GM23338 (cell line): ENCODE measurements at regions not wholly inside any gene's neighbourhood (a gene's known extent, or its start where the extent isn't known, plus 50 kb on each side); places are given as distances from the start of the nearest gene placed in this dataset.
A peak's percentile ranks its signal among the peaks of the same experiment; 100 is the strongest.

Experiments
- ATAC-seq: fragments of 200-7000 bp; cut with Tn5 transposase; 3 replicates; pipeline ENCODE4 v1.9.1; 2020
- DNase-seq: peaks from one replicate; pipeline ENCODE4 v3.0.0-alpha.2; 2015; ENCODE audit warnings: low spot score
- H2AFZ ChIP-seq: fragments of 200-600 bp; sonication (generic); 2 replicates; pipeline ENCODE4 v1.8.0; 2016; ENCODE audit warnings: antibody characterized with exemption, mild to moderate bottlenecking, moderate library complexity
- H3F3A ChIP-seq: fragments of 200-600 bp; sonication (generic); replicated peaks from 2 replicates; pipeline ENCODE4 v1.8.0; 2017; ENCODE audit warnings: antibody characterized with exemption, mixed run types, low read depth
- H3K27ac ChIP-seq: fragments of 200-600 bp; sonication (generic); 2 replicates; pipeline ENCODE4 v1.6.1; 2016; ENCODE audit warnings: low read depth
- H3K27me3 ChIP-seq: fragments of 200-600 bp; sonication (generic); 2 replicates; pipeline ENCODE4 v1.8.0; 2016; ENCODE audit warnings: mild to moderate bottlenecking, mixed run types, moderate library complexity; ENCODE audit not compliant: insufficient read depth
- H3K36me3 ChIP-seq: fragments of 200-600 bp; sonication (generic); 2 replicates; pipeline ENCODE4 v1.8.0; 2016; ENCODE audit warnings: mild to moderate bottlenecking; ENCODE audit not compliant: insufficient read depth
- H3K4me1 ChIP-seq: fragments of 200-600 bp; sonication (generic); 2 replicates; pipeline ENCODE4 v1.8.0; 2016; ENCODE audit warnings: mild to moderate bottlenecking, moderate library complexity; ENCODE audit not compliant: insufficient read depth
- H3K4me2 ChIP-seq: fragments of 200-600 bp; sonication (generic); 2 replicates; pipeline ENCODE4 v1.7.1; 2017; ENCODE audit warnings: mixed run types
- H3K4me3 ChIP-seq: fragments of 200-600 bp; sonication (generic); 2 replicates; pipeline ENCODE4 v1.6.1; 2016; ENCODE audit warnings: mixed run types
- H3K79me2 ChIP-seq: fragments of 200-600 bp; sonication (generic); replicated peaks from 2 replicates; pipeline ENCODE4 v1.8.0; 2017; ENCODE audit warnings: mild to moderate bottlenecking; ENCODE audit not compliant: insufficient read depth
- H3K9me2 ChIP-seq: fragments of 200-600 bp; sonication (generic); 2 replicates; pipeline ENCODE4 v1.8.0; 2017; ENCODE audit not compliant: insufficient read depth
- H4K20me1 ChIP-seq: fragments of 200-600 bp; sonication (generic); replicated peaks from 2 replicates; pipeline ENCODE4 v1.8.0; 2017; ENCODE audit warnings: mild to moderate bottlenecking; ENCODE audit not compliant: insufficient read depth
- H3K27ac Mint-ChIP-seq: 2 replicates; pipeline ENCODE4 v1.8.0; 2020; ENCODE audit warnings: inconsistent platforms, mild to moderate bottlenecking, moderate library complexity, mixed read lengths
- H3K27me3 Mint-ChIP-seq: 3 replicates; pipeline ENCODE4 v1.8.0; 2022; ENCODE audit warnings: low read depth, mild to moderate bottlenecking, moderate library complexity, mixed read lengths, inconsistent platforms; ENCODE audit not compliant: insufficient read depth, poor library complexity
- H3K36me3 Mint-ChIP-seq: 3 replicates; pipeline ENCODE4 v1.8.0; 2021; ENCODE audit warnings: low read depth, mild to moderate bottlenecking, inconsistent platforms, moderate library complexity, mixed read lengths
- H3K4me1 Mint-ChIP-seq: 3 replicates; pipeline ENCODE4 v1.8.0; 2020; ENCODE audit warnings: mild to moderate bottlenecking, inconsistent platforms, mixed read lengths
- H3K4me3 Mint-ChIP-seq: 3 replicates; pipeline ENCODE4 v1.8.0; 2021; ENCODE audit warnings: moderate library complexity, mild to moderate bottlenecking, inconsistent platforms, mixed read lengths
- H3K9me3 Mint-ChIP-seq: 3 replicates; pipeline ENCODE4 v1.8.0; 2020; ENCODE audit warnings: moderate library complexity, mild to moderate bottlenecking, inconsistent platforms, mixed read lengths
- CTCF ChIP-seq, 2 experiments: fragments of 200-600 bp in 1 of 2; sonication (generic) in 1 of 2; conservative IDR thresholded peaks; 2 replicates each; pipeline versions ENCODE4 v1.5.1 to v1.6.1; 2016 to 2017; ENCODE audit warnings: antibody characterized with exemption in 2 of 2, low read depth in 2 of 2, mild to moderate bottlenecking in 2 of 2, moderate library complexity in 1 of 2
- NANOG ChIP-seq: IDR thresholded peaks from 2 replicates; pipeline ENCODE4 v1.6.1; 2016; ENCODE audit warnings: antibody characterized with exemption, borderline replicate concordance
- POLR2AphosphoS5 ChIP-seq: IDR thresholded peaks from 2 replicates; pipeline ENCODE4 v1.6.1; 2016; ENCODE audit warnings: antibody characterized with exemption, low read depth
- REST ChIP-seq: IDR thresholded peaks from one replicate; pipeline ENCODE4 v1.6.1; 2018; ENCODE audit warnings: antibody characterized with exemption; ENCODE audit not compliant: unreplicated experiment
- ZNF114 ChIP-seq: fragments of 250-450 bp; sonication (Bioruptor Pico); IDR thresholded peaks from 2 replicates; pipeline ENCODE4 v1.5.0; 2020; ENCODE audit warnings: mild to moderate bottlenecking, moderate library complexity
- TF ChIP-seq, protein P1 (sequence below): fragments of 250-450 bp; sonication (Bioruptor Pico); IDR thresholded peaks from 2 replicates; pipeline ENCODE4 v1.5.0; 2020; ENCODE audit warnings: mild to moderate bottlenecking, moderate library complexity

DNA sequence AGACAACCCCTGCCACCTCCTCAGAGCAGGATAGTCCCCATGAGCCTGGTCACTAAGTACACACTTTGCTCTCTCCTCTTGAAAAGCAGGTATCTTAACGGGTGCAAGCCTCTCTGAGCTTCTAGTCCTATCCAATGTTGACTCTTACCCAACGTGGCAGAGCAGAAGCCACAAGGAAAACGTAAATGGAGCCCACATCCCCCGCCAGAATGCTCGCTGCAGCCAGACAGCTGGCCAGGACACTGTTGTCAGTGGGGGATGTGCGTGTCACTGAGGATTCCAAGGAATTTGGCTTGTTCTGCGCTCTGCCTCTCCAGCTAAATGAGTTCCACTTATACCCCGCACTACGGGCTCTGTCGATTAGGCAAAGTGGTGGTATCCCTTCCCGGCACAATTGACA, 67.8 kb upstream of the IGF1R start:
- Histone ChIP-seq H3K4me2 (no peak overlapping the region), H3K27ac (no peak overlapping the region), H2AFZ (peak overlapping the region; percentile 92; the same call in 1 of the 2 replicates), H3K9me2 (no peaks in the 10 kb centered on the region), H3K4me1 (peaks cover 9% of the 10 kb centered on the region), H3F3A (no peaks in the 10 kb centered on the region), H3K36me3 (no peaks in the 10 kb centered on the region), H3K4me3 (no peak overlapping the region), H3K79me2 (no peaks in the 10 kb centered on the region), H3K27me3 (no peaks in the 10 kb centered on the region), H4K20me1 (no peaks in the 10 kb centered on the region)
- H3K27me3 Mint-ChIP-seq = peaks cover 6% of the 10 kb centered on the region
- 0 out of 3 replicates have a peak, but pooled peaks cover 4% of the 10 kb centered on the region for H3K9me3 Mint-ChIP-seq
- H3K27ac Mint-ChIP-seq = no peak overlapping the region
- no peak overlapping the region for H3K4me3 Mint-ChIP-seq
- peak; percentile 58 for DNase-seq
- peaks cover 23% of the 10 kb centered on the region for H3K4me1 Mint-ChIP-seq
- TF ChIP-seq CTCF (conservative IDR thresholded peaks at IDR 0.05; ENCODE audit: low read depth in 2 of 2) (no peak), REST (no peak), ZNF114 (CRISPR knock-in tag) (no peak), POLR2AphosphoS5 (no peak), NANOG (no peak)
- TF ChIP-seq, protein P1, sequence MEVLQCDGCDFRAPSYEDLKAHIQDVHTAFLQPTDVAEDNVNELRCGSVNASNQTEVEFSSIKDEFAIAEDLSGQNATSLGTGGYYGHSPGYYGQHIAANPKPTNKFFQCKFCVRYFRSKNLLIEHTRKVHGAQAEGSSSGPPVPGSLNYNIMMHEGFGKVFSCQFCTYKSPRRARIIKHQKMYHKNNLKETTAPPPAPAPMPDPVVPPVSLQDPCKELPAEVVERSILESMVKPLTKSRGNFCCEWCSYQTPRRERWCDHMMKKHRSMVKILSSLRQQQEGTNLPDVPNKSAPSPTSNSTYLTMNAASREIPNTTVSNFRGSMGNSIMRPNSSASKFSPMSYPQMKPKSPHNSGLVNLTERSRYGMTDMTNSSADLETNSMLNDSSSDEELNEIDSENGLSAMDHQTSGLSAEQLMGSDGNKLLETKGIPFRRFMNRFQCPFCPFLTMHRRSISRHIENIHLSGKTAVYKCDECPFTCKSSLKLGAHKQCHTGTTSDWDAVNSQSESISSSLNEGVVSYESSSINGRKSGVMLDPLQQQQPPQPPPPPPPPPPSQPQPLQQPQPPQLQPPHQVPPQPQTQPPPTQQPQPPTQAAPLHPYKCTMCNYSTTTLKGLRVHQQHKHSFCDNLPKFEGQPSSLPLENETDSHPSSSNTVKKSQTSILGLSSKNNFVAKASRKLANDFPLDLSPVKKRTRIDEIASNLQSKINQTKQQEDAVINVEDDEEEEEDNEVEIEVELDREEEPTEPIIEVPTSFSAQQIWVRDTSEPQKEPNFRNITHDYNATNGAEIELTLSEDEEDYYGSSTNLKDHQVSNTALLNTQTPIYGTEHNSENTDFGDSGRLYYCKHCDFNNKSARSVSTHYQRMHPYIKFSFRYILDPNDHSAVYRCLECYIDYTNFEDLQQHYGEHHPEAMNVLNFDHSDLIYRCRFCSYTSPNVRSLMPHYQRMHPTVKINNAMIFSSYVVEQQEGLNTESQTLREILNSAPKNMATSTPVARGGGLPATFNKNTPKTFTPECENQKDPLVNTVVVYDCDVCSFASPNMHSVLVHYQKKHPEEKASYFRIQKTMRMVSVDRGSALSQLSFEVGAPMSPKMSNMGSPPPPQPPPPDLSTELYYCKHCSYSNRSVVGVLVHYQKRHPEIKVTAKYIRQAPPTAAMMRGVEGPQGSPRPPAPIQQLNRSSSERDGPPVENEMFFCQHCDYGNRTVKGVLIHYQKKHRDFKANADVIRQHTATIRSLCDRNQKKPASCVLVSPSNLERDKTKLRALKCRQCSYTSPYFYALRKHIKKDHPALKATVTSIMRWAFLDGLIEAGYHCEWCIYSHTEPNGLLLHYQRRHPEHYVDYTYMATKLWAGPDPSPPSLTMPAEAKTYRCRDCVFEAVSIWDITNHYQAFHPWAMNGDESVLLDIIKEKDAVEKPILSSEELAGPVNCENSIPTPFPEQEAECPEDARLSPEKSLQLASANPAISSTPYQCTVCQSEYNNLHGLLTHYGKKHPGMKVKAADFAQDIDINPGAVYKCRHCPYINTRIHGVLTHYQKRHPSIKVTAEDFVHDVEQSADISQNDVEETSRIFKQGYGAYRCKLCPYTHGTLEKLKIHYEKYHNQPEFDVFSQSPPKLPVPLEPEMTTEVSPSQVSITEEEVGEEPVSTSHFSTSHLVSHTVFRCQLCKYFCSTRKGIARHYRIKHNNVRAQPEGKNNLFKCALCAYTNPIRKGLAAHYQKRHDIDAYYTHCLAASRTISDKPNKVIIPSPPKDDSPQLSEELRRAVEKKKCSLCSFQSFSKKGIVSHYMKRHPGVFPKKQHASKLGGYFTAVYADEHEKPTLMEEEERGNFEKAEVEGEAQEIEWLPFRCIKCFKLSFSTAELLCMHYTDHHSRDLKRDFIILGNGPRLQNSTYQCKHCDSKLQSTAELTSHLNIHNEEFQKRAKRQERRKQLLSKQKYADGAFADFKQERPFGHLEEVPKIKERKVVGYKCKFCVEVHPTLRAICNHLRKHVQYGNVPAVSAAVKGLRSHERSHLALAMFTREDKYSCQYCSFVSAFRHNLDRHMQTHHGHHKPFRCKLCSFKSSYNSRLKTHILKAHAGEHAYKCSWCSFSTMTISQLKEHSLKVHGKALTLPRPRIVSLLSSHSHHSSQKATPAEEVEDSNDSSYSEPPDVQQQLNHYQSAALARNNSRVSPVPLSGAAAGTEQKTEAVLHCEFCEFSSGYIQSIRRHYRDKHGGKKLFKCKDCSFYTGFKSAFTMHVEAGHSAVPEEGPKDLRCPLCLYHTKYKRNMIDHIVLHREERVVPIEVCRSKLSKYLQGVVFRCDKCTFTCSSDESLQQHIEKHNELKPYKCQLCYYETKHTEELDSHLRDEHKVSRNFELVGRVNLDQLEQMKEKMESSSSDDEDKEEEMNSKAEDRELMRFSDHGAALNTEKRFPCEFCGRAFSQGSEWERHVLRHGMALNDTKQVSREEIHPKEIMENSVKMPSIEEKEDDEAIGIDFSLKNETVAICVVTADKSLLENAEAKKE (CRISPR knock-in tag) = no peak
- ATAC-seq = peak; percentile 66
- H3K36me3 Mint-ChIP-seq = no peaks in the 10 kb centered on the region; the same call in 2 of the 3 replicates
